Colonic mucosa (tissue), 4 donors: ENCODE measurements at regions not wholly inside any gene's neighbourhood (a gene's known extent, or its start where the extent isn't known, plus 50 kb on each side); places are given as distances from the start of the nearest gene placed in this dataset.

Source experiments
- DNase-seq: peaks from one replicate; pipeline ENCODE4 v3.0.0-alpha.2; 2020
- H3K27ac ChIP-seq: fragments of 200-600 bp; one replicate; pipeline ENCODE4 v1.8.0; 2021
- H3K27me3 ChIP-seq: fragments of 200-600 bp; one replicate; pipeline ENCODE4 v1.8.0; 2021
- H3K36me3 ChIP-seq: fragments of 200-600 bp; one replicate; pipeline ENCODE4 v1.8.0; 2021
- H3K4me1 ChIP-seq: fragments of 200-600 bp; one replicate; pipeline ENCODE4 v1.8.0; 2021; ENCODE audit warnings: mild to moderate bottlenecking
- H3K4me3 ChIP-seq: fragments of 200-600 bp; one replicate; pipeline ENCODE4 v1.8.0; 2021
- H3K9ac ChIP-seq, 2 donors: one replicate each; pipeline ENCODE4 v1.7.0; 2013; ENCODE audit warnings: control low read depth in 2 of 2, low read depth in 2 of 2, low read length in 2 of 2
- H3K9me3 ChIP-seq: fragments of 200-600 bp; one replicate; pipeline ENCODE4 v1.8.0; 2021
- intact Hi-C: fragments of 100-400 bp; cut with DNase I; formaldehyde crosslinking; loops from one replicate; pipeline ENCODE4 v1.14.1; 2022
- TF ChIP-seq, protein P1 (sequence below): fragments of 200-600 bp; IDR thresholded peaks from one replicate; pipeline ENCODE4 v1.8.0; 2022; ENCODE audit warnings: antibody characterized with exemption, mild to moderate bottlenecking
- donor health status: healthy.
- donor health status: DM: no; HTN: no; CAD: no.
- donor health status: DM: no; HTN: no; CAD: no.

DNA sequence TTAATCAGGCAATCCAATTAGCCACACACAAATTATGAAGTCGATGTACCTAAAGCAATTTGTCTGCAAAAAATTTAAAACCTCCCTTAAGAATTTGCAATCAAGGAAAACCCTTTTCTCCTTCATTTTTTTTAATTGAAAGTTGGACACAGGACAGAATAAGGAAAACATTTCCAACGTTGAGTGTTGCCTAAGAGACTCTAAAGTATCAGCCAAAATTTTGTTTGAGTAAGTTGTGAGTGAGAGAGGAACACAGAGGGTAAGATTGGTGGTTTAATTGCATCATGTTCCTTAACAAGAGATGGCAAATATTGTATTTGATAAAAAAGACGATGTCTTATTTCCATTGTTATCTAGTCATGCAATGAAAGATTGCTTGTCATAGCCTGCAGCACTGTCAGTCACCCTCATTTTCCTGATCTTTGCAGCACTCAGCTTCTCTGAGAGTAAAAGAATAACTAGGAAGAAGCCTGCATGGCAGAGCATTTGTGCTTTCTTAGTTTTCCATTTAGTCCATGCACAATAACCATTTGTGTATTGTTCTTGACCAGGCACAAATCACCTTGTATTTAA is 115.5 kb downstream of the ICOS start:
- Histone ChIP-seq H3K4me1 (no peaks in the 10 kb centered on the region), H3K36me3 (no peaks in the 10 kb centered on the region), H3K27ac (no peak overlapping the region), H3K27me3 (no peaks in the 10 kb centered on the region), H3K9me3 (no peaks in the 10 kb centered on the region), H3K9ac (no peak overlapping the region), H3K4me3 (no peak overlapping the region)
- no peak for DNase-seq
- TF ChIP-seq, protein P1, sequence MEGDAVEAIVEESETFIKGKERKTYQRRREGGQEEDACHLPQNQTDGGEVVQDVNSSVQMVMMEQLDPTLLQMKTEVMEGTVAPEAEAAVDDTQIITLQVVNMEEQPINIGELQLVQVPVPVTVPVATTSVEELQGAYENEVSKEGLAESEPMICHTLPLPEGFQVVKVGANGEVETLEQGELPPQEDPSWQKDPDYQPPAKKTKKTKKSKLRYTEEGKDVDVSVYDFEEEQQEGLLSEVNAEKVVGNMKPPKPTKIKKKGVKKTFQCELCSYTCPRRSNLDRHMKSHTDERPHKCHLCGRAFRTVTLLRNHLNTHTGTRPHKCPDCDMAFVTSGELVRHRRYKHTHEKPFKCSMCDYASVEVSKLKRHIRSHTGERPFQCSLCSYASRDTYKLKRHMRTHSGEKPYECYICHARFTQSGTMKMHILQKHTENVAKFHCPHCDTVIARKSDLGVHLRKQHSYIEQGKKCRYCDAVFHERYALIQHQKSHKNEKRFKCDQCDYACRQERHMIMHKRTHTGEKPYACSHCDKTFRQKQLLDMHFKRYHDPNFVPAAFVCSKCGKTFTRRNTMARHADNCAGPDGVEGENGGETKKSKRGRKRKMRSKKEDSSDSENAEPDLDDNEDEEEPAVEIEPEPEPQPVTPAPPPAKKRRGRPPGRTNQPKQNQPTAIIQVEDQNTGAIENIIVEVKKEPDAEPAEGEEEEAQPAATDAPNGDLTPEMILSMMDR: no peak
- intact Hi-C loops: no loop called here

DNA sequence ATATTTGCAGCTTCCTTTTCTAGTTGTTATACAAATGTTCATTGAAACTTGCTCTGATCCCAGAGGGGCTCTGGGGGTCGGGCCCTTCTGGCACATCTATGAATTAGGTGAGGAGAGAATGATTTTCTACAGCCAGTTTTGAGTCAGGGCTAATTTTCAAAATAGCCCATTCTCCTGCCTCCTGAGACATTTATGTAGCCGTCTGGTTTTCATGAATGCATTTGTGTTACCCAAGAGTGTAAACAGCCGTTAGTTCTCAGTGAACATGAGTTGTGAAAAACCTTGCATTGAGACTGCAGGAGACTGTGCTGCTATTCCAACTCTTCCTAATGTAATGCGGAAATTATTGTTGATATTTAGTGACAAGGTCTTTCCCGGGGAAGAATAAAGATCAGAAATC is 122.5 kb downstream of the ICOS start:
- no peaks in the 10 kb centered on the region for H3K4me1 ChIP-seq
- no peaks in the 10 kb centered on the region for H3K9me3 ChIP-seq

DNA sequence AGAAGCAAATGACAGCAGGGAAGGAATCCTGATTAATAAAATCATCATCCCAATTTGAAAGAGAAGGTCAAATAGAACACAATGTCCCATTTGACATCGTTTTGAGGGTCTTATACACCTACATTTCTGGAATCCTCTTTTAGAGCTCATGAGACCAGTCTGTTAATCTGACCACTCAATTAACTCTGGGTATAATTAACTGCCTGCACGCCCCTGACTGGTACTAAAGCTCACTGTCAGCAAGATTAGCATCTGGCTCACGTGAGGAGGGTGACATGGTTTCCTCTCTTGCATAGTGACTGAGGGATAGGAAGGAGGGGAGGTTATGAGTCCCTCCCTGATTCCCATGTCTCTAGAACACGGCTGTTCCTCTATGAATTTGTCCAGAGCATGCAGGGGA is 124.3 kb downstream of the ICOS start:
- intact Hi-C loops: no loop called here

More for the DNA sequence above, 122.5 kb downstream of the ICOS start:
- no peaks in the 10 kb centered on the region for H3K27me3 ChIP-seq
- H3K9ac ChIP-seq: no peak overlapping the region
- H3K4me3 ChIP-seq: no peak overlapping the region
- DNase-seq: no peak
- intact Hi-C loops: no loop called here
- H3K36me3 ChIP-seq: no peaks in the 10 kb centered on the region
- H3K27ac ChIP-seq: no peak overlapping the region
- TF ChIP-seq, protein P1: no peak

DNA sequence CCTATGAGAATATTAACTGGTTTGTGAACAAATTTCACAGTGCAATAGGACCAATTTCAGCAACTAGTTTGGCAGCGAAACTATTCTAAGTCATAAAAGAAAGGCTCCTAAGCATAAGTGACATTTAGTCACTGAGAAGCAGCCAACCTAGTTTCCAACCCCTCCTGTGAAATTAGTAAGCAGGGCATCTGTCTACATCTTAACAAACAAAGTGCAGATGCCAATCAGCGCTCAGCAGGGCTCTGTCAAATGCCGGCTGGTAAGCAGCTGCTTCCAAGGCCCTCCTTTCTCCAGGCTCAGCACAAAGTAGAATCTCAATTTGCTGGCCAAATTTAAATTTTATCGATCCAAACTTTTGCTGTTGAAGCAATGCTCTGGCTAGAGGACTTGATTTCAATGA is 124.7 kb downstream of the ICOS start:
- no peaks in the 10 kb centered on the region for H3K9me3 ChIP-seq
- no peak overlapping the region for H3K27ac ChIP-seq
- H3K4me3 ChIP-seq: no peak overlapping the region
- DNase-seq: no peak
- H3K9ac ChIP-seq: no peak overlapping the region
- no peaks in the 10 kb centered on the region for H3K4me1 ChIP-seq
- H3K36me3 ChIP-seq: no peaks in the 10 kb centered on the region
- no peaks in the 10 kb centered on the region for H3K27me3 ChIP-seq
- intact Hi-C loops: no loop called here
- TF ChIP-seq, protein P1: no peak

More for the DNA sequence above, 124.3 kb downstream of the ICOS start:
- Histone ChIP-seq H3K27ac (no peak overlapping the region), H3K4me3 (no peak overlapping the region), H3K36me3 (no peaks in the 10 kb centered on the region), H3K9ac (no peak overlapping the region), H3K9me3 (no peaks in the 10 kb centered on the region), H3K27me3 (no peaks in the 10 kb centered on the region), H3K4me1 (no peaks in the 10 kb centered on the region)
- TF ChIP-seq, protein P1: no peak
- DNase-seq: no peak

DNA sequence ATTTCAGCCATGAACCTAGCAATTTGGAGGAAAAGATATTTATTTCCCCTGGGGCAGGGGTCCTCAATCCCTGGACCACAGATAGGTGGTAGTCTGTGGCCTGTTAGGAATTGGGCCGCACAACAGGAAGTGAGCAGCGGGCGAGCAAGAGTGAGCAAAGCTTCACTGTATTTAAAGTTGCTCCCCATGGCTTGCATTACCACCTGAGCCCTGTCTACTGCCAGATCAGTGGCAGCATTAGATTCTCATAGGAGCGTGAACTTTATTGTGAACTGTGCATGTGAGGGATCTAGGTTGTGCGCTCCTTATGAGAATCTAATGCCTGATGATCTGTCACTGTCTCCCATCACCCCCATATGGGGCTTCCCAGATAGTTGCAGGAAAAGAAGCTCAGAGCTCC is 127.6 kb downstream of the ICOS start:
- Histone ChIP-seq H3K4me3 (no peak overlapping the region), H3K9me3 (no peaks in the 10 kb centered on the region), H3K36me3 (no peaks in the 10 kb centered on the region), H3K4me1 (no peaks in the 10 kb centered on the region), H3K27ac (no peak overlapping the region), H3K27me3 (no peaks in the 10 kb centered on the region), H3K9ac (no peak overlapping the region)
- intact Hi-C loops: no loop called here
- DNase-seq: no peak
- TF ChIP-seq, protein P1: no peak

DNA sequence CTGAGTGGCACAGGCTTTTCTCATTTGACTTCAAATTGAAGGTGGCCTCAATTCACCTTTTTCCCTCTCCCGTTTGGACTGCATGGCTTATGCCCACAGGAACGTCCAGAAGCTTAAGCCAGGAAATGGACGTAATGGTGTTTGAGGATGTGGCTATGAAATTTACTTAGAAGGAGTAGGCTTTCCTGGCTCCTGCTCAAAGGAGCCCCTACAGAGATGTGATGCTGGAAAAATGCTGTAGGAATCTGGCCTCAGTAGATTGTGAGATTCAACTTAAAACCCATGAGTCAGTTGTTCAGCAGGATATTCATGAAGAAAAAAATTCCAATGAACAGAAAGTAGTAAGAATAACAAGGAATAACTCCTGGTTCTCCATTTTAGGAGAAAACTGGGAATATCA is 129.0 kb downstream of the ICOS start:
- TF ChIP-seq, protein P1: no peak
- no peaks in the 10 kb centered on the region for H3K4me1 ChIP-seq
- intact Hi-C loops: no loop called here
- no peaks in the 10 kb centered on the region for H3K9me3 ChIP-seq
- H3K4me3 ChIP-seq: no peak overlapping the region
- no peak overlapping the region for H3K9ac ChIP-seq
- DNase-seq: no peak
- H3K27ac ChIP-seq: no peak overlapping the region
- H3K36me3 ChIP-seq: no peaks in the 10 kb centered on the region
- no peaks in the 10 kb centered on the region for H3K27me3 ChIP-seq
